HG02642 (cell line): ENCODE measurements at regions not wholly inside any gene's neighbourhood (a gene's known extent, or its start where the extent isn't known, plus 50 kb on each side); places are given as distances from the start of the nearest gene placed in this dataset.
"Not testable (repeated sequence)": the region's sequence is repeated elsewhere in the genome, so short reads cannot be mapped to it uniquely, and the experiment has no call there.

ENCODE experiments used
- ATAC-seq: cut with Tn5 transposase; IDR thresholded peaks from one replicate; pipeline ENCODE4 v1.9.1; 2021; ENCODE audit warnings: mild to moderate bottlenecking; ENCODE audit not compliant: unreplicated experiment, poor library complexity

- ATAC-seq: not testable (repeated sequence)
These were observed 339.5 kb upstream of the SORCS1 start for GRCh38 chr10:107504011-107504410.

- no peak for ATAC-seq
These were observed 337.9 kb upstream of the SORCS1 start for GRCh38 chr10:107502229-107502985.

- ATAC-seq: no peak
These were observed 334.5 kb upstream of the SORCS1 start for GRCh38 chr10:107498983-107499382.

- ATAC-seq: no peak
These were observed 332.5 kb upstream of the SORCS1 start for GRCh38 chr10:107497024-107497423.

- no peak for ATAC-seq
These were observed 332.1 kb upstream of the SORCS1 start for GRCh38 chr10:107496594-107496993.

GRCh38 chr10:107492389-107492788 is 327.9 kb upstream of the SORCS1 start:
- ATAC-seq: no peak

- ATAC-seq: no peak
These were observed 325.9 kb upstream of the SORCS1 start for GRCh38 chr10:107490389-107490788.

- no peak for ATAC-seq
These were observed 322.8 kb upstream of the SORCS1 start for GRCh38 chr10:107487284-107487683.

GRCh38 chr10:107485019-107485418 is 320.5 kb upstream of the SORCS1 start:
- no peak for ATAC-seq

- ATAC-seq: no peak
These were observed 317.4 kb upstream of the SORCS1 start for GRCh38 chr10:107481881-107482280.

GRCh38 chr10:107481224-107481623 is 316.7 kb upstream of the SORCS1 start:
- no peak for ATAC-seq

- ATAC-seq: no peak
These were observed 316.3 kb upstream of the SORCS1 start for GRCh38 chr10:107480781-107481180.

- ATAC-seq: peak; percentile 78
These were observed 312.8 kb upstream of the SORCS1 start for GRCh38 chr10:107477266-107477665.

- ATAC-seq: no peak
These were observed 311.9 kb upstream of the SORCS1 start for GRCh38 chr10:107476408-107476807.

- peak; percentile 38 for ATAC-seq
These were observed 310.1 kb upstream of the SORCS1 start for GRCh38 chr10:107474650-107475049.

GRCh38 chr10:107473225-107473624 is 308.7 kb upstream of the SORCS1 start:
- no peak for ATAC-seq

GRCh38 chr10:107471911-107472310 is 307.4 kb upstream of the SORCS1 start:
- no peak for ATAC-seq

- ATAC-seq: no peak
These were observed 289.1 kb upstream of the SORCS1 start for GRCh38 chr10:107453561-107453960.

- no peak for ATAC-seq
These were observed 286.5 kb upstream of the SORCS1 start for GRCh38 chr10:107451047-107451446.

- ATAC-seq: no peak
These were observed 285.6 kb upstream of the SORCS1 start for GRCh38 chr10:107450056-107450455.

GRCh38 chr10:107444443-107444842 is 279.9 kb upstream of the SORCS1 start:
- no peak for ATAC-seq

- ATAC-seq: no peak
These were observed 279.3 kb upstream of the SORCS1 start for GRCh38 chr10:107443813-107444212.
